ENCODE measurements at regions not wholly inside any gene's neighbourhood (a gene's known extent, or its start where the extent isn't known, plus 50 kb on each side); places are given as distances from the start of the nearest gene placed in this dataset.

DNA sequence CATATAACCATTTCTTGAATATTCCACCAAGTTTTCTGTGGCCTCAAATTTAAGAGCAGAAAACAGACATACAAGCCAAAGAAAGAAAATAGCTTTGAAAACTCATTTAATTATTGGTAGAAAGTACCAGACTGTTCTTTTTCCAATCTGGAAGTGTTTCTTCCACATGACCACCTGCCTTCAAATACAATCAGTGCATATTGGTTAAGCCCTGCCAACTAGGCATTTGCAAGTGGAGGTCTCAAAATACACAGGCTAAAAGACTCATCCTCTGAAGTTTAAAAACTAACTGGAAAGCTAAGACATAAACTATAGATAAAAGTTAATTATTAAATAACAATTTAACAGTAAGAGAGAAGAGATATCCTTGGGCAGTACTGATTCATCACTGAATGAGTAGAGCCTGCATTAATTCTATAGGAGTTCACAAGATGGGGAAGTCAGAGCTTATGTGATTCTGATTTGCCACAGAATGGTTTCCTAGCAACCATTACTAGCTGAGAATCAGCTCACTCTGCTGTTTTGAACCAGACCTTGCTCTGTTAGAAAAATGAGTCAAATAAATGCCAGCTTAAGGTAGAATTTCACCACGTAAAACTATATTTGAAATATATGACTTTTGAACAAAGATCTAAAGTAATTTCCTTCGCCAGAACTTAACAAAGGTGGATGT, 433.8 kb downstream of the FUT8 start:
- H2AFZ ChIP-seq (replicated peaks; ENCODE audit: low read length, poor library complexity) = no peak overlapping the region
- no peak overlapping the region for H4K91ac ChIP-seq (ENCODE audit: insufficient read depth, low read depth, low read length)
- H3K27ac ChIP-seq (ENCODE audit: insufficient read depth, low read length) = no peak overlapping the region
- no peak overlapping the region for H3K4me2 ChIP-seq (ENCODE audit: low read depth, low read length)
- no peak overlapping the region for H2AK9ac ChIP-seq (replicated peaks; ENCODE audit: low read depth, low read length, poor library complexity)
- intact Hi-C loops (cut with micrococcal nuclease) = no loop called here
- no peaks in the 10 kb centered on the region for H3K9me1 ChIP-seq (ENCODE audit: insufficient read depth, low read length)
- in situ Hi-C loops (cut with MboI; ENCODE audit: low sequenced_read_pairs) = no loop called here
- H3K9me3 ChIP-seq (ENCODE audit: control insufficient read depth, insufficient read depth, low read length) = no peaks in the 10 kb centered on the region
- ATAC-seq (ENCODE audit: low read depth) (no peak), DNase-seq (no peak)
- H4K5ac ChIP-seq (ENCODE audit: low read depth, low read length) = no peak overlapping the region
- H3K9ac ChIP-seq (ENCODE audit: low read depth, low read length) = no peak overlapping the region
- no peaks in the 10 kb centered on the region for H3K27me3 ChIP-seq (ENCODE audit: control insufficient read depth, insufficient read depth, low read length)
- H3K18ac ChIP-seq (ENCODE audit: low read depth, low read length) = no peak overlapping the region
- no peak overlapping the region for H2BK120ac ChIP-seq (ENCODE audit: low read depth, low read length)
- TF ChIP-seq BHLHE40 (IDR thresholded peaks at IDR 0.05; ENCODE audit: low read depth, low read length) (no peak), RFX5 (IDR thresholded peaks at IDR 0.05; ENCODE audit: low read depth, low read length) (no peak), RAD21 (IDR thresholded peaks at IDR 0.05; ENCODE audit: low read length) (no peak), MAZ (IDR thresholded peaks at IDR 0.05; ENCODE audit: borderline replicate concordance, low read depth, low read length) (no peak), RCOR1 (IDR thresholded peaks at IDR 0.05; ENCODE audit: insufficient replicate concordance, low read length) (no peak), CEBPB (IDR thresholded peaks at IDR 0.05; ENCODE audit: low read depth, low read length) (no peak), CHD1 (IDR thresholded peaks at IDR 0.05; ENCODE audit: low read depth, low read length) (no peak), MAFK (IDR thresholded peaks at IDR 0.05; ENCODE audit: low read depth, low read length) (no peak), FOS (IDR thresholded peaks at IDR 0.05; ENCODE audit: low read depth, low read length) (no peak), MXI1 (IDR thresholded peaks at IDR 0.05; ENCODE audit: borderline replicate concordance, low read depth, low read length) (no peak), SMC3 (IDR thresholded peaks at IDR 0.05; ENCODE audit: low read depth, low read length) (no peak), POLR2A (IDR thresholded peaks at IDR 0.05; ENCODE audit: low read depth, low read length) (no peak)
- TF ChIP-seq, protein P1, sequence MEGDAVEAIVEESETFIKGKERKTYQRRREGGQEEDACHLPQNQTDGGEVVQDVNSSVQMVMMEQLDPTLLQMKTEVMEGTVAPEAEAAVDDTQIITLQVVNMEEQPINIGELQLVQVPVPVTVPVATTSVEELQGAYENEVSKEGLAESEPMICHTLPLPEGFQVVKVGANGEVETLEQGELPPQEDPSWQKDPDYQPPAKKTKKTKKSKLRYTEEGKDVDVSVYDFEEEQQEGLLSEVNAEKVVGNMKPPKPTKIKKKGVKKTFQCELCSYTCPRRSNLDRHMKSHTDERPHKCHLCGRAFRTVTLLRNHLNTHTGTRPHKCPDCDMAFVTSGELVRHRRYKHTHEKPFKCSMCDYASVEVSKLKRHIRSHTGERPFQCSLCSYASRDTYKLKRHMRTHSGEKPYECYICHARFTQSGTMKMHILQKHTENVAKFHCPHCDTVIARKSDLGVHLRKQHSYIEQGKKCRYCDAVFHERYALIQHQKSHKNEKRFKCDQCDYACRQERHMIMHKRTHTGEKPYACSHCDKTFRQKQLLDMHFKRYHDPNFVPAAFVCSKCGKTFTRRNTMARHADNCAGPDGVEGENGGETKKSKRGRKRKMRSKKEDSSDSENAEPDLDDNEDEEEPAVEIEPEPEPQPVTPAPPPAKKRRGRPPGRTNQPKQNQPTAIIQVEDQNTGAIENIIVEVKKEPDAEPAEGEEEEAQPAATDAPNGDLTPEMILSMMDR (conservative IDR thresholded peaks at IDR 0.05; ENCODE audit: low read depth, low read length) = no peak
- TF ChIP-seq, protein P2, sequence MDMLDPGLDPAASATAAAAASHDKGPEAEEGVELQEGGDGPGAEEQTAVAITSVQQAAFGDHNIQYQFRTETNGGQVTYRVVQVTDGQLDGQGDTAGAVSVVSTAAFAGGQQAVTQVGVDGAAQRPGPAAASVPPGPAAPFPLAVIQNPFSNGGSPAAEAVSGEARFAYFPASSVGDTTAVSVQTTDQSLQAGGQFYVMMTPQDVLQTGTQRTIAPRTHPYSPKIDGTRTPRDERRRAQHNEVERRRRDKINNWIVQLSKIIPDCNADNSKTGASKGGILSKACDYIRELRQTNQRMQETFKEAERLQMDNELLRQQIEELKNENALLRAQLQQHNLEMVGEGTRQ (IDR thresholded peaks at IDR 0.05; ENCODE audit: low read depth, low read length) = no peak
- TF ChIP-seq, protein P3, sequence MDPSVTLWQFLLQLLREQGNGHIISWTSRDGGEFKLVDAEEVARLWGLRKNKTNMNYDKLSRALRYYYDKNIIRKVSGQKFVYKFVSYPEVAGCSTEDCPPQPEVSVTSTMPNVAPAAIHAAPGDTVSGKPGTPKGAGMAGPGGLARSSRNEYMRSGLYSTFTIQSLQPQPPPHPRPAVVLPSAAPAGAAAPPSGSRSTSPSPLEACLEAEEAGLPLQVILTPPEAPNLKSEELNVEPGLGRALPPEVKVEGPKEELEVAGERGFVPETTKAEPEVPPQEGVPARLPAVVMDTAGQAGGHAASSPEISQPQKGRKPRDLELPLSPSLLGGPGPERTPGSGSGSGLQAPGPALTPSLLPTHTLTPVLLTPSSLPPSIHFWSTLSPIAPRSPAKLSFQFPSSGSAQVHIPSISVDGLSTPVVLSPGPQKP (IDR thresholded peaks at IDR 0.05; ENCODE audit: borderline replicate concordance, low read depth, low read length) = no peak
- H3K79me1 ChIP-seq (ENCODE audit: low read depth in 1 of 2, low read length in 2 of 2) = no peaks in the 10 kb centered on the region
- dilution Hi-C loops (cut with HindIII; ENCODE audit: low sequenced_read_pairs, unreplicated experiment) = no loop called here
- no peak overlapping the region for H3K4ac ChIP-seq (ENCODE audit: low read depth, low read length)
- H2BK15ac ChIP-seq (ENCODE audit: low read depth, low read length) = no peak overlapping the region
- H4K20me1 ChIP-seq (ENCODE audit: insufficient read depth, low read length) = no peaks in the 10 kb centered on the region
- no peaks in the 10 kb centered on the region for H3K36me3 ChIP-seq (ENCODE audit: control insufficient read depth, insufficient read depth, low read length)
- ChIA-PET POLR2A (ENCODE audit: unreplicated experiment) (no interaction called here), CTCF (no interaction called here)
- no peak overlapping the region for H3K56ac ChIP-seq (ENCODE audit: extremely low read depth, insufficient read depth, low read length)
- no CpG with 5 or more reads among the region's 2 CpGs for WGBS, 2 experiments (ENCODE audit: extremely low coverage in 2 of 2, insufficient read length in 1 of 2)
- no peak overlapping the region for H3K14ac ChIP-seq (replicated peaks; ENCODE audit: low read depth, low read length)
- BruUV-seq (replicated peaks) = no TSS peak
- no peaks in the 10 kb centered on the region for H3K4me1 ChIP-seq (ENCODE audit: control insufficient read depth, insufficient read depth, low read length)
- no peak overlapping the region for H3K23ac ChIP-seq (ENCODE audit: low read depth, low read length)
- H4K8ac ChIP-seq (ENCODE audit: low read depth in 2 of 2, low read length in 2 of 2) = no peak overlapping the region
- H2AK5ac ChIP-seq (ENCODE audit: low read depth, low read length) = no peak overlapping the region
- H2BK20ac ChIP-seq (ENCODE audit: low read depth, low read length) = no peak overlapping the region
- H2BK5ac ChIP-seq (ENCODE audit: low read depth, low read length, poor library complexity, severe bottlenecking) = no peak overlapping the region
- no peak overlapping the region for H3K4me3 ChIP-seq (ENCODE audit: insufficient read depth, low read depth, low read length)
